Mesendoderm (in vitro differentiated cells): ENCODE measurements at regions not wholly inside any gene's neighbourhood (a gene's known extent, or its start where the extent isn't known, plus 50 kb on each side); places are given as distances from the start of the nearest gene placed in this dataset.

Experiments used
- DNase-seq: peaks from one replicate; pipeline ENCODE4 v3.0.0; 2013
- H2AK5ac ChIP-seq: 2 replicates; pipeline ENCODE4 v1.6.1; 2013; ENCODE audit warnings: low read length, inconsistent platforms
- H2BK120ac ChIP-seq: 2 replicates; pipeline ENCODE4 v1.6.1; 2013; ENCODE audit warnings: low read depth, mild to moderate bottlenecking, low read length, moderate library complexity, mixed read lengths
- H2BK15ac ChIP-seq: replicated peaks from 2 replicates; pipeline ENCODE4 v1.6.1; 2013; ENCODE audit warnings: low read depth, mild to moderate bottlenecking, moderate library complexity
- H2BK5ac ChIP-seq: 2 replicates; pipeline ENCODE4 v1.6.1; 2013; ENCODE audit warnings: low read length, inconsistent platforms
- H3K18ac ChIP-seq: 2 replicates; pipeline ENCODE4 v1.6.1; 2013; ENCODE audit warnings: mild to moderate bottlenecking, low read length, mixed read lengths
- H3K23ac ChIP-seq: one replicate; pipeline ENCODE4 v1.6.1; 2013; ENCODE audit warnings: low read length
- H3K27ac ChIP-seq: 2 replicates; pipeline ENCODE4 v1.5.1; 2013; ENCODE audit warnings: low read depth, mild to moderate bottlenecking, inconsistent platforms, low read length, moderate library complexity
- H3K27me3 ChIP-seq: 2 replicates; pipeline ENCODE4 v1.6.1; 2013; ENCODE audit warnings: low read length, control low read depth, mild to moderate bottlenecking, inconsistent platforms; ENCODE audit not compliant: insufficient read depth, poor library complexity
- H3K36me3 ChIP-seq: 2 replicates; pipeline ENCODE4 v1.6.1; 2013; ENCODE audit warnings: low read length, inconsistent platforms; ENCODE audit not compliant: control insufficient read depth, insufficient read depth
- H3K4ac ChIP-seq: one replicate; pipeline ENCODE4 v1.6.1; 2013; ENCODE audit warnings: low read depth, mild to moderate bottlenecking, low read length, moderate library complexity
- H3K4me1 ChIP-seq: 2 replicates; pipeline ENCODE4 v1.6.1; 2013; ENCODE audit warnings: low read depth, low read length, inconsistent platforms; ENCODE audit not compliant: control insufficient read depth
- H3K4me2 ChIP-seq: 2 replicates; pipeline ENCODE4 v1.6.1; 2013; ENCODE audit warnings: low read length
- H3K4me3 ChIP-seq: 2 replicates; pipeline ENCODE4 v1.5.1; 2013; ENCODE audit warnings: mild to moderate bottlenecking, low read length
- H3K56ac ChIP-seq: one replicate; pipeline ENCODE4 v1.6.1; 2013; ENCODE audit warnings: low read length
- H3K79me1 ChIP-seq: 2 replicates; pipeline ENCODE4 v1.6.1; 2013; ENCODE audit warnings: low read length, inconsistent platforms
- H3K79me2 ChIP-seq: 2 replicates; pipeline ENCODE4 v1.6.1; 2013; ENCODE audit warnings: mild to moderate bottlenecking, low read length; ENCODE audit not compliant: control insufficient read depth, insufficient read depth
- H3K9ac ChIP-seq: 2 replicates; pipeline ENCODE4 v1.6.1; 2013; ENCODE audit warnings: low read length, inconsistent platforms
- H4K5ac ChIP-seq: one replicate; pipeline ENCODE4 v1.6.1; 2013; ENCODE audit warnings: low read length
- H4K8ac ChIP-seq: one replicate; pipeline ENCODE4 v1.6.1; 2013; ENCODE audit warnings: low read depth, mild to moderate bottlenecking, control low read depth, low read length, moderate library complexity
- WGBS: extraction: QIAGEN DNeasy Blood & Tissue Kit; methylation state at CpG from one replicate; pipeline ENCODE4 v1.1.7; 2013; ENCODE audit warnings: low lambda C conversion rate, missing lambda C conversion rate; ENCODE audit not compliant: insufficient coverage; ENCODE audit errors: extremely low coverage; 5-methylcytosine and 5-hydroxymethylcytosine counted together

DNA sequence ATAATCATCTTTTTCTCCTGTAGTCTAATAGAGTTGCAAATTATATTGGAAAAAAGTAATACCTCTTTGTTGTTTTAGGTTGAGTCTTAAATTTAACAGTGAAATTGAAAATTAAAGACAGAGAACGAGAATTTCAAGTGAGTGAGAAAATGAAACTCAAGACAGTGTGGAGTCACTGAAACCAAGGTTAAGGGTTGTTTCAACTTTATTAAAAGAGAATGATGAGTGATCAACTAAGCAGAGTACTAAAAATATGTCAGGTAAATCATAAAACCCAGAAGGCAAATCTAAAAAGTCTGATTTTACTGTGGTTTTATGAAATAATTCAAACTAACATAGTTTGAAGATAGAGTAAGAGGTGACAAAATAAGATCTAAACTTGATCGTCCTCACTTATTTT lies 782.5 kb upstream of the SEMA6D start:
- Histone ChIP-seq H3K36me3 (no peaks in the 10 kb centered on the region), H3K9ac (no peak overlapping the region), H3K4ac (no peak overlapping the region), H3K56ac (no peak overlapping the region), H3K4me3 (no peak overlapping the region), H3K23ac (no peak overlapping the region), H3K4me1 (no peaks in the 10 kb centered on the region), H3K4me2 (no peak overlapping the region), H2BK120ac (no peak overlapping the region), H3K18ac (no peak overlapping the region), H2BK5ac (no peak overlapping the region), H3K27ac (no peak overlapping the region), H2AK5ac (no peak overlapping the region), H4K8ac (no peak overlapping the region), H4K5ac (no peak overlapping the region), H3K79me2 (no peaks in the 10 kb centered on the region), H3K27me3 (no peaks in the 10 kb centered on the region), H2BK15ac (no peak overlapping the region), H3K79me1 (no peaks in the 10 kb centered on the region)
- WGBS = no CpG with 5 or more reads among the region's 2 CpGs
- no peak for DNase-seq

DNA sequence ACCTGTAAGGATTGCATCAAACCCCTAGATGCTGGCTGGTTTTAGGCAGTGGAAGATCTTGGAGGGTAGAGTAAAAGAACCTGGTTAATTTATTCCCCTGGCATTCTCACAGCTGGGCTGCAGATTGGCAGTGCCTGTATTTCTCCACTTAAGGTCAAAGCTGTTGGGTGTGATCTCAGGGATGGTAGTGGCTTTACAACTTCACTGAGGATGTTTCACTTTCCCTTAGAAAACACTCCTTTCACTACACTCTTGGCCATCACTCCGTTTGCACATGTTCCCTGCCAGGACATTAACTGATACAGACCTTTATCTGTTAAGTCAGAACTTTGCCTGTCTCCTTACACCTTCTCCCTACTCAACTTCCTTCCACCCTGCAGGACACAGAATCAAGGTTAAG lies 779.1 kb upstream of the SEMA6D start:
- Histone ChIP-seq H3K9ac (no peak overlapping the region), H2BK15ac (no peak overlapping the region), H3K18ac (no peak overlapping the region), H3K36me3 (no peaks in the 10 kb centered on the region), H3K23ac (no peak overlapping the region), H4K8ac (no peak overlapping the region), H4K5ac (no peak overlapping the region), H3K79me2 (no peaks in the 10 kb centered on the region), H3K4me3 (no peak overlapping the region), H2AK5ac (no peak overlapping the region), H3K27me3 (no peaks in the 10 kb centered on the region), H3K27ac (no peak overlapping the region), H3K4ac (no peak overlapping the region), H2BK120ac (no peak overlapping the region), H3K56ac (no peak overlapping the region), H3K4me2 (no peak overlapping the region), H3K4me1 (no peaks in the 10 kb centered on the region), H3K79me1 (no peaks in the 10 kb centered on the region), H2BK5ac (no peak overlapping the region)
- WGBS = no CpG with 5 or more reads among the region's 1 CpG
- DNase-seq = peak; percentile 18

DNA sequence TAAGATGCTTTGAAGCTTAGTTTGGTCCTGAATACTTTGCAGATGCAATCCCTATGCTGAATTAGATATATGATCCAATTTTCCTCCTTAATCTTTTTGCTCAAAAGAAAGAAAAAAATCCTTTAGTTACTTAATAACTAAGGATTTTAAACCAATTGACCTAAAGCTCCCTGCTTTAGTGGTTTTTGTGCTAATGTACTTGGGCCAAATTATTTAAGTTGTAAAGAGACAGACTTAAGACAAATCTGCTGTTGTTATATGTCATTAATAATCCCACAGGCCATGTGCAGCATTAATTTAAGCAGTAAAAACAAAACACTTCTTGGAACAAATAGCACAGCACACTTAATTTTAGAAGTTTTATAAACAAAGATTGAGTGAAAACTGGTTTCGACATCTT lies 776.1 kb upstream of the SEMA6D start:
- no CpG with 5 or more reads among the region's 1 CpG for WGBS
- Histone ChIP-seq H2BK120ac (no peak overlapping the region), H3K23ac (no peak overlapping the region)

DNA sequence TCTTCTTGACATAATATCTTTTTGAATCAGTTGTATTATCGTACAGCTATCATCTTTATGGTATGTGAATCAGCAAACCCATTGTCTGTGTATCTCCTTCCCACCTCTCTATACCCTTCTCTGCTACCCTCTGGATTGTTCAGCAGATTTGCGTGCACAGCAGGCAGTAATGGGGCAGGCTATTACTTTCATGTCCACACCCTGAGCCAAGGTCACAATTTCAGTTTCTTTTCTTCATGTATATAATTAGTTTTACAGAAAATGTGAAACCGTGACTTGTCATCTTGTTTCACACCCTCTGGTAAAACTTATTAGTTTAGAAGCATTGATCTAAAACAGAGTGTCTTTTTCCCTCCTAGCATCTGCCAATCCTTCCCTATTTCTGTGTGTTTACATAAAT lies 770.4 kb upstream of the SEMA6D start:
- H2BK15ac ChIP-seq = no peak overlapping the region
- H3K36me3 ChIP-seq = no peaks in the 10 kb centered on the region
- no peak overlapping the region for H3K9ac ChIP-seq
- no peak overlapping the region for H3K27ac ChIP-seq
- no peak overlapping the region for H3K4ac ChIP-seq
- H2BK5ac ChIP-seq = no peak overlapping the region
- H3K4me3 ChIP-seq = no peak overlapping the region
- H3K79me1 ChIP-seq = no peaks in the 10 kb centered on the region
- H4K8ac ChIP-seq = no peak overlapping the region
- H3K23ac ChIP-seq = no peak overlapping the region
- H3K4me2 ChIP-seq = no peak overlapping the region
- H3K79me2 ChIP-seq = no peaks in the 10 kb centered on the region
- WGBS = no CpG with 5 or more reads among the region's 3 CpGs
- peak; percentile 8 for DNase-seq
- no peak overlapping the region for H2BK120ac ChIP-seq
- no peak overlapping the region for H3K18ac ChIP-seq
- H4K5ac ChIP-seq = no peak overlapping the region
- no peak overlapping the region for H2AK5ac ChIP-seq
- no peaks in the 10 kb centered on the region for H3K4me1 ChIP-seq
- no peaks in the 10 kb centered on the region for H3K27me3 ChIP-seq
- no peak overlapping the region for H3K56ac ChIP-seq

More for the DNA sequence above, 776.1 kb upstream of the SEMA6D start:
- Histone ChIP-seq H2BK15ac (no peak overlapping the region), H2BK5ac (no peak overlapping the region), H3K4me1 (no peaks in the 10 kb centered on the region), H3K4ac (no peak overlapping the region), H3K18ac (no peak overlapping the region), H3K79me1 (no peaks in the 10 kb centered on the region), H3K27ac (no peak overlapping the region), H2AK5ac (no peak overlapping the region), H3K4me2 (no peak overlapping the region), H3K36me3 (no peaks in the 10 kb centered on the region), H4K5ac (no peak overlapping the region), H3K27me3 (no peaks in the 10 kb centered on the region), H3K56ac (no peak overlapping the region), H3K4me3 (no peak overlapping the region), H3K79me2 (no peaks in the 10 kb centered on the region), H4K8ac (no peak overlapping the region), H3K9ac (no peak overlapping the region)
- no peak for DNase-seq

DNA sequence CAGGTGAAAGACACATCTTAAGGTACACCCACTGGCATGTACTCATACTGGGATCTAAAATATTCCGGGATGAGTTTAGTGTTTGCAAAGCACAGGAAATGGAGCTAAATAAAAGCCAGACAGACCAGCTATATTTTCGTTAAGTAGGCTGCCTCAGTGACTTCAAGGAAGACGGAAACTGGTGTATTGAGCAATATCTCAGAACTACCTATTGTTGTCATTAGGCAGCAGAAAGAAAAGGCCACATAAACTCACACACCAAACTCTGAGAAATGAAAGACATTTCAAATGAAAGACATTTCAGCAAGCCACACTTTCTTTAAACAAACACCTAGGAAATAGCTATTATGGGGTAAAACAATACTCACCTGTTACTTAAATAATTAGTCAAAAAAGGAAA lies 761.7 kb upstream of the SEMA6D start:
- no peak overlapping the region for H4K8ac ChIP-seq
- no peaks in the 10 kb centered on the region for H3K36me3 ChIP-seq
- no peak overlapping the region for H3K56ac ChIP-seq
- no peak overlapping the region for H2AK5ac ChIP-seq
- H3K27me3 ChIP-seq = no peaks in the 10 kb centered on the region
- H4K5ac ChIP-seq = no peak overlapping the region
- H3K4me2 ChIP-seq = no peak overlapping the region
- H3K4me1 ChIP-seq = no peaks in the 10 kb centered on the region
- H3K4me3 ChIP-seq = no peak overlapping the region
- no peak overlapping the region for H2BK120ac ChIP-seq
- no peak overlapping the region for H3K9ac ChIP-seq
- no peak for DNase-seq
- no peaks in the 10 kb centered on the region for H3K79me1 ChIP-seq
- WGBS = no CpG with 5 or more reads among the region's 3 CpGs
- no peak overlapping the region for H2BK15ac ChIP-seq
- no peak overlapping the region for H3K23ac ChIP-seq
- H3K79me2 ChIP-seq = no peaks in the 10 kb centered on the region
- H3K4ac ChIP-seq = no peak overlapping the region
- H3K18ac ChIP-seq = no peak overlapping the region
- H3K27ac ChIP-seq = no peak overlapping the region
- H2BK5ac ChIP-seq = no peak overlapping the region

DNA sequence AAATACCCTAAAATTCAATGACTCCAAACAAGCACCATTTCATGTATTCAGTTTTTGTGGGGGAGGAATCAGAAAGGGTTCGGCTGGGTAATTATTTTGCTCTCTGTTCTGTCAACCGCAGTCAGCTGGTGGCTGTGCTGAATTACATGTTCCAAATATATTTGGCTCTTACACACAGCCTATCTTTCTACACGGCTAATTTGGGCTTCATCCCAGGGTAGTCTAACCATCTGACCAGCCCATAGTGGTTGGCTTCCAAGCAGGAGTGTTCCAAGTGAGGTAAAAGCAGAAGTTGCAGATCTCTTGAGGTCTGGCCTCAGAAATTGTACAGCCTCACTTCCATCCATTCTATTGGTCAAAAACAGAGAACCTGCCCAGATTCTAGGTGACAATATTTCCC lies 760.8 kb upstream of the SEMA6D start:
- Histone ChIP-seq H3K9ac (no peak overlapping the region), H2BK15ac (no peak overlapping the region), H4K5ac (no peak overlapping the region), H3K36me3 (no peaks in the 10 kb centered on the region), H2BK5ac (no peak overlapping the region), H4K8ac (no peak overlapping the region), H3K4ac (no peak overlapping the region), H3K56ac (no peak overlapping the region), H2BK120ac (no peak overlapping the region), H3K4me1 (no peaks in the 10 kb centered on the region), H3K18ac (no peak overlapping the region), H3K79me2 (no peaks in the 10 kb centered on the region), H3K4me2 (no peak overlapping the region), H3K4me3 (no peak overlapping the region), H3K27me3 (no peaks in the 10 kb centered on the region), H3K27ac (no peak overlapping the region), H3K23ac (no peak overlapping the region), H3K79me1 (no peaks in the 10 kb centered on the region), H2AK5ac (no peak overlapping the region)
- DNase-seq = no peak
- WGBS = no CpG with 5 or more reads among the region's 3 CpGs
